ENCODE measurements at regions not wholly inside any gene's neighbourhood (a gene's known extent, or its start where the extent isn't known, plus 50 kb on each side); places are given as distances from the start of the nearest gene placed in this dataset.

DNA sequence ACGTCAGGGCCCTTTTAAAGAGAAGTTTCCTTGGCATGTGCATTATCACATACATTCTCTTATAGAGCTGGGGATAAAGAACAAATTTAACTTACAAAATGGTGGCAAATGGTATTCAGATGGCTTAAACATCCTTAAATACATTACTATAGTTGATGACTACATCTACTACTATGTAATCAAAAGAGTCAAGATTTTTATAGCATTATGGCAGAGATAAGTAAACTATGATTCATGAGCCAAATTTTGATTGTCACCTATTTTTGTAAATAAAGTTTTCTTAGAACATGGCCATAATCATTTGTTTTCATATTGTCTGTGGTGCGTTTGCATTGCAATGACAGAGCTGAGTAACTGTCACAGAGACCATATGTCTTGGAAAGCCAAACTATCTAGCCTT is 1188.6 kb upstream of the TENM4 start:
- TF ChIP-seq, protein P1, sequence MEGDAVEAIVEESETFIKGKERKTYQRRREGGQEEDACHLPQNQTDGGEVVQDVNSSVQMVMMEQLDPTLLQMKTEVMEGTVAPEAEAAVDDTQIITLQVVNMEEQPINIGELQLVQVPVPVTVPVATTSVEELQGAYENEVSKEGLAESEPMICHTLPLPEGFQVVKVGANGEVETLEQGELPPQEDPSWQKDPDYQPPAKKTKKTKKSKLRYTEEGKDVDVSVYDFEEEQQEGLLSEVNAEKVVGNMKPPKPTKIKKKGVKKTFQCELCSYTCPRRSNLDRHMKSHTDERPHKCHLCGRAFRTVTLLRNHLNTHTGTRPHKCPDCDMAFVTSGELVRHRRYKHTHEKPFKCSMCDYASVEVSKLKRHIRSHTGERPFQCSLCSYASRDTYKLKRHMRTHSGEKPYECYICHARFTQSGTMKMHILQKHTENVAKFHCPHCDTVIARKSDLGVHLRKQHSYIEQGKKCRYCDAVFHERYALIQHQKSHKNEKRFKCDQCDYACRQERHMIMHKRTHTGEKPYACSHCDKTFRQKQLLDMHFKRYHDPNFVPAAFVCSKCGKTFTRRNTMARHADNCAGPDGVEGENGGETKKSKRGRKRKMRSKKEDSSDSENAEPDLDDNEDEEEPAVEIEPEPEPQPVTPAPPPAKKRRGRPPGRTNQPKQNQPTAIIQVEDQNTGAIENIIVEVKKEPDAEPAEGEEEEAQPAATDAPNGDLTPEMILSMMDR (IDR thresholded peaks at IDR 0.05; ENCODE audit: extremely low read depth, insufficient read depth, missing control alignments): no peak
- in situ Hi-C loops (cut with MboI; ENCODE audit: low pct_unique_long_range_greater_than_20kb, low sequenced_read_pairs, unreplicated experiment): no loop called here
- no peak for DNase-seq (ENCODE audit: low spot score)

DNA sequence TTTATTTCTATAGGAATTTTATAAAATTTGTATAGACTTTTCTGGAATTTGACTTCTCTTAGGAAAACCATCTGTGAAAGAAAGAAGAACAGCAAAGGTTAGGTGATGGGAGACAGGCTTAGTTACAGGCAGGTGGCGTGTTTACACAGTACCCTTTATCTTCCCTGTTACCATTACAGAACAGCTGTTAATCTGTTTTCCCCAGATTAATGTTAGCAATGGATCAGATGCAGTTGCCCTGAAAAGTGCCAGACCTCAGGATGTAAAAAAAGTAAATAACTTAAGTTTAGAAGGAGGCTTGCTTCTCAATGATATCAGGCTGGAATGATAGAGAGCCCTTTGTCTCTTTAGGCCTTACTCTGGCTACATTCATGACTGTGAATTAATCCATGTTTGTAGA is 1186.5 kb upstream of the TENM4 start:
- DNase-seq (ENCODE audit: low spot score): no peak
- TF ChIP-seq, protein P1 (IDR thresholded peaks at IDR 0.05; ENCODE audit: extremely low read depth, insufficient read depth, missing control alignments): no peak
- in situ Hi-C loops (cut with MboI; ENCODE audit: low pct_unique_long_range_greater_than_20kb, low sequenced_read_pairs, unreplicated experiment): no loop called here

DNA sequence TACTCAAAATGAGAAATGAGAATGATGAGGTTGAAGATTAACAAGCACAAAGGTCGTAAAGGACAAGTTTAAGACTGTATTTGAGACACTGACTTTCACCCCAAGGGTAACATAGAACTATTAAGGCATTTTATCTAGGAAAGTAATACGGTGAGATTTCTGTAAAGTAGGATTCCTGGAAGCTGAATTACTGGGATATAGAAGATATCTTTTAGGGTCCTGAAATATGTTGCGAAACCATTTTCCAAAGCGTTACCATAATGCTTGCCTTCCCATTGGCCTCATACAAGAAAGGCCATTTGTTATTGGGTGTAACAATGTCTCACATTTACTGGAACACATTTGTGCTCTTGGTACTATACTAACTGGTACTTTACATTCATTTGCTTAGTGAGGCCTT is 1185.9 kb upstream of the TENM4 start:
- no peak for DNase-seq (ENCODE audit: low spot score)
- in situ Hi-C loops (cut with MboI; ENCODE audit: low pct_unique_long_range_greater_than_20kb, low sequenced_read_pairs, unreplicated experiment): no loop called here

DNA sequence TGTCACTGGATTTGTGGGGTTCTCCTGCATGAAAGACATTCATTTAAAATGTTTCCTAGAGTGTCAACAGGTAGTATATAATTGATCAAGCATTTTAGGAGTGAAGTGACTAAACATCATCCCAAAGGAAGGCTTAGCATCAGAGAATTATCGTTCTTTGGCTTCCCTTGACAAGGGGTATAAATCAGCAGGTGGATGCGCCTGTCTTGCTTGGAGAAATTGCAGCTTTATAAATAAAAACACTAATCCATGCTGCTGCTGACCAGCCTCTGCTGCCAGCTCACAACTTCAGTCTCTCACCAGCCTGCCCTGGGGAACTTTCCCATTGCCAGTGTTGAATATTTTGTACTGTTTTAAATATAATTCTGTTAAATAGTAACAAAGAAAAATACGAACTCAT is 1184.7 kb upstream of the TENM4 start:
- DNase-seq (ENCODE audit: low spot score): no peak
- in situ Hi-C loops (cut with MboI; ENCODE audit: low pct_unique_long_range_greater_than_20kb, low sequenced_read_pairs, unreplicated experiment): no loop called here
- TF ChIP-seq, protein P1 (IDR thresholded peaks at IDR 0.05; ENCODE audit: extremely low read depth, insufficient read depth, missing control alignments): no peak

More for the DNA sequence above, 1185.9 kb upstream of the TENM4 start:
- TF ChIP-seq, protein P1 (IDR thresholded peaks at IDR 0.05; ENCODE audit: extremely low read depth, insufficient read depth, missing control alignments): no peak

DNA sequence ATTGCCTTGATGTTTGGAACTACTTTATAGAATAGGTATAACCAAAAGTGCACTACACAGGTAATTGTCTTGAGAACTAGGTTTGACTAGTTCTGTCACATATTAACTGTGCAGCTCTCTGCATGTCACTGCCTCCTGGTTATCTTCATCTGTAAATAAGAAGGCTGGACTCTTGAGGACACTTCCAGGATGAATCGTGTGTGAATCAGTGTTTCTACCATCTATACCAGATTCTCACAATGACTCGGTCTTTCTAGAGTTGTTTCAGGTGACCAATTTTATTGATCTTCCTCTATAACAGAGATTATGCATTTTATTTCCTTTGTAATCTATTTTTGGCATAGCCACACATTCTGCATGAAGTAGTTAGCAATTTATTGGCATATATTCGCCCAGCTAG is 1181.0 kb upstream of the TENM4 start:
- DNase-seq (ENCODE audit: low spot score): no peak
- in situ Hi-C loops (cut with MboI; ENCODE audit: low pct_unique_long_range_greater_than_20kb, low sequenced_read_pairs, unreplicated experiment): no loop called here

DNA sequence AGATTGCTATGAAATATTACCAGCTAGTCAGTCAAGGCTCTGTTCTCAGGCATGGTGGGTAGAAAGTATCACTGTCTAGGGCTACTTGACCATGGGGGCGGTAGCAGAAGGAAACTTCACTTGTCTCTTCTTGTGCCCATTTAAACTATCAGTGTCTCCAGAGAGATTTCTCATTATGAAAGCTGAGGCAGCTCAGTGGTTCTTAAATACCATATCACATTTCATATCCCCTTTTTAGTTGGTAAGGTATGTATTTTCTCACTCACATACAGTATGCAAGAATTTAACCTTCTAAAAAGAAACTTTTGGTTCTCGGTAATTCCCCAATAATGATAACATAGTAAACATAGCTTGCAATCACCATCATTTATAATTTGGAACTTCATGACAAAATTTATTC is 1180.0 kb upstream of the TENM4 start:
- no peak for DNase-seq (ENCODE audit: low spot score)
- TF ChIP-seq, protein P1 (IDR thresholded peaks at IDR 0.05; ENCODE audit: extremely low read depth, insufficient read depth, missing control alignments): no peak
- in situ Hi-C loops (cut with MboI; ENCODE audit: low pct_unique_long_range_greater_than_20kb, low sequenced_read_pairs, unreplicated experiment): no loop called here

More for the DNA sequence above, 1181.0 kb upstream of the TENM4 start:
- TF ChIP-seq, protein P1 (IDR thresholded peaks at IDR 0.05; ENCODE audit: extremely low read depth, insufficient read depth, missing control alignments): no peak

DNA sequence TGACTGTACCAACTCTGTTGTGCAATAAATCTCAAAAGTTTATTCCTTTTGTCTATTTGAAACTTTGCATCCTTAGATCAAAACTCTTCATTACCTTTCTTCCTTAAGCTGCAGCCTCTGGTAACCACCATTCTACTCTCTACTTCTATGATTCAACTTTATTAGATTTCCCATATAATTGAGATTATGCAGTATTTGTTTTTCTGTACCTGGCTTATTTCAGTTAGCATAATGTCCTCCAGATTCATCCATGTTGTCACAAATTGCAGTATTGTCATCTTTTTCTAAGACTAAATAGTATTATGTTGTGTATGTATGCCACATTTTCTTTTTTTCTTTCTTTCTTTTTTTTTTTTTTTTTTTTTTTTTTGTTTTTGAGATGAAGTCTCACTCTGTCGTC is 1176.3 kb upstream of the TENM4 start:
- in situ Hi-C loops (cut with MboI; ENCODE audit: low pct_unique_long_range_greater_than_20kb, low sequenced_read_pairs, unreplicated experiment): no loop called here
- TF ChIP-seq, protein P1 (IDR thresholded peaks at IDR 0.05; ENCODE audit: extremely low read depth, insufficient read depth, missing control alignments): no peak
- DNase-seq (ENCODE audit: low spot score): no peak

Data from GM13977 (cell line).